Body of pancreas (tissue), 4 donors: ENCODE measurements at regions not wholly inside any gene's neighbourhood (a gene's known extent, or its start where the extent isn't known, plus 50 kb on each side); places are given as distances from the start of the nearest gene placed in this dataset.

Experiments
- CTCF ChIP-seq, 7 experiments: fragments of 450-650 bp in 4 of 7; fragments of 200-600 bp in 3 of 7; sonication (generic) in 3 of 7; IDR thresholded peaks; one replicate each; pipeline ENCODE4 v1.5.1; 2016 to 2019; ENCODE audit warnings: antibody characterized with exemption in 7 of 7
- POLR2A ChIP-seq, 3 donors: fragments of 450-650 bp; IDR thresholded peaks; one replicate each; pipeline ENCODE4 v1.6.1; 2016; ENCODE audit warnings: antibody characterized with exemption in 3 of 3, mild to moderate bottlenecking in 2 of 3

- TF ChIP-seq CTCF (IDR thresholded peaks at IDR 0.05), result no peak
- no peak for TF ChIP-seq POLR2A (IDR thresholded peaks at IDR 0.05)
These were observed 183.6 kb upstream of the TNC start for GRCh38 chr9:115301581-115301980.
